ENCODE measurements at regions not wholly inside any gene's neighbourhood (a gene's known extent, or its start where the extent isn't known, plus 50 kb on each side); places are given as distances from the start of the nearest gene placed in this dataset.

DNA sequence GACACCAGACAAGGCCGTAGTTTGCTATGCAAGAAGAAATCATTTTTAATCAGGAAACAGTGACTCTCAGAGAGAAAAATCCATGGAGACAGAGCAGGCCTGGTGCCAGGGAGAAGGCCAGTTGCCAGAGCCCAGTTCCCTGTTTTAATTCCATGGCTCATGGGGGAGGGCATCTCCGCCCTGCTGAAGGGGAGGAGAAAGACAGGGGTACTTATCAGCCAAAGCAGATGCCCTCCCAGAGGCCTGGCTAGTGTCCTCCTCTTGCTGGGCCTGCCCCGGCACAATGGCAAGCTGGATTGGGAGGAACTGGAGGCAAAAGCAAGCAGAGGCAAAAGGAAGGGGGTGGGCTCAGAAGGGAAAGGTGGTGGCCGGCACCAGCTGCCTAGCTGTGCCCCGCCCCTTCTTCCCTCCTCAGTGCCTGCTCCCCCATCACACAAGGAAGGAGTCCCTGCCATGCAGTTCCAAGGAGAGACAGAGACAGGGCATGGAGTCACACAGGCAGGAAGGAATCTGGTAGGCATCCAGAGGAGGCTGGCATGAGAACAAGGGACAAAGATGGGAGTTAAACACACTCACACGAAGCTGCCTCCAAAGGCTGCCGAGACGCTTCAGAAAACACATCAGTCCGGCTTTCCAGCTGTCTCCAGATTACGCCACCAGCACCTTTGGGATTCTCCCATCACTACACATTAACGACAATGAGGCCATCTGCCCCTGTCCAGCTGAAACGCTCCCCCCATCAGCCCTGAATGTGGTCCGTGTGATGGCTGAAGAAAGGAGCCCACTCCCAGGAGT is 591.8 kb downstream of the BUD13 start:
- H3K4me3 ChIP-seq (ENCODE audit: control insufficient read depth, low read depth, low read length): no peak overlapping the region
- no peak for TF ChIP-seq CTCF (IDR thresholded peaks at IDR 0.05; ENCODE audit: control insufficient read depth, insufficient read depth, low read depth, low read length, missing control alignments)
- no peak for DNase-seq (ENCODE audit: low read depth)

DNA sequence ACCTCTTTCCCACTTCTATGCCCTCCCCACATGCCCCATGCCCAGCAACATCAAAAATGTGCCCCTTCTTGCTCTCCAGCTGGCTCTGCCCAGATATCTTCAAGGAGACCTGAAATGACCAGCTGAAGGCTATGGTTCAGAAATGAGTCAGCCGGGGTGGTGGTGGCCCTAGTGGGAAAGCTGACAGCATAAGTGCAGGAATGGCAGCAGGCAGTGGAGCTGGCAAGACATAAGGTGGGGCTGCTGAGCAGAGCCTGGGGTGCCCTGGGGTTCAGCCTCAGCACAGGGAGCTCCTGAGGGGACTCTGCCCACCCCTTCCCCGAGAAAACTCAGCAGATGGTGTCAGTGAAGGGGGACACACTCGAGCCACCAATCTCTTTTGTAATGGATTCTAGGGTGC is 593.4 kb downstream of the BUD13 start:
- H3K4me3 ChIP-seq (ENCODE audit: control insufficient read depth, low read depth, low read length): no peak overlapping the region
- no peak for DNase-seq (ENCODE audit: low read depth)
- no peak for TF ChIP-seq CTCF (IDR thresholded peaks at IDR 0.05; ENCODE audit: control insufficient read depth, insufficient read depth, low read depth, low read length, missing control alignments)

- no peak for TF ChIP-seq CTCF (IDR thresholded peaks at IDR 0.05; ENCODE audit: control insufficient read depth, insufficient read depth, low read depth, low read length, missing control alignments)
- DNase-seq (ENCODE audit: low read depth): no peak
These were observed 595.1 kb downstream of the BUD13 start for GRCh38 chr11:116177521-116178210.

GRCh38 chr11:116176484-116177005 is 596.2 kb downstream of the BUD13 start:
- no peak for TF ChIP-seq CTCF (IDR thresholded peaks at IDR 0.05; ENCODE audit: control insufficient read depth, insufficient read depth, low read depth, low read length, missing control alignments)
- no peak for DNase-seq (ENCODE audit: low read depth)
- no peak overlapping the region for H3K4me3 ChIP-seq (ENCODE audit: control insufficient read depth, low read depth, low read length)

More at GRCh38 chr11:116177521-116178210, 595.1 kb downstream of the BUD13 start:
- no peak overlapping the region for H3K4me3 ChIP-seq (ENCODE audit: control insufficient read depth, low read depth, low read length)

DNA sequence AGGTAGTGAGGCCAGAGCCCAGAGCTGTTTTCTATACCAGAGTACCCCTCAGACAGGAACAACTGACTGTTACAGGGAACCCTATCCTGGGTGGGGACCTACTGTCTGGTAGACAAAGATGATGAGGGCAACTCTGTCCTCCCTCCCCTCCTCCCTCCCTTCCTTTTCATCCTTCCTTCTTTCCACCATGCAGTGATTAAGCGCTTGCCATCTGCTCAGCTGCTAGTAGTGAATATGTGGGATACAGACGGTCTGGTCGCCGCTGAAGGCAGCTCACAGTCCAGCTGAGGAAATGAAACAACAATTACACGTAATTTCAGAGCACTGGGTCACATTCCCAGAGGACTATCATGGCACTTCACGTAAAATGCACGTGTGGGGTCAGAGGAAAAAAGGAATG is 597.1 kb downstream of the BUD13 start:
- no peak overlapping the region for H3K4me3 ChIP-seq (ENCODE audit: control insufficient read depth, low read depth, low read length)
- TF ChIP-seq CTCF (IDR thresholded peaks at IDR 0.05; ENCODE audit: control insufficient read depth, insufficient read depth, low read depth, low read length, missing control alignments): no peak
- no peak for DNase-seq (ENCODE audit: low read depth)

DNA sequence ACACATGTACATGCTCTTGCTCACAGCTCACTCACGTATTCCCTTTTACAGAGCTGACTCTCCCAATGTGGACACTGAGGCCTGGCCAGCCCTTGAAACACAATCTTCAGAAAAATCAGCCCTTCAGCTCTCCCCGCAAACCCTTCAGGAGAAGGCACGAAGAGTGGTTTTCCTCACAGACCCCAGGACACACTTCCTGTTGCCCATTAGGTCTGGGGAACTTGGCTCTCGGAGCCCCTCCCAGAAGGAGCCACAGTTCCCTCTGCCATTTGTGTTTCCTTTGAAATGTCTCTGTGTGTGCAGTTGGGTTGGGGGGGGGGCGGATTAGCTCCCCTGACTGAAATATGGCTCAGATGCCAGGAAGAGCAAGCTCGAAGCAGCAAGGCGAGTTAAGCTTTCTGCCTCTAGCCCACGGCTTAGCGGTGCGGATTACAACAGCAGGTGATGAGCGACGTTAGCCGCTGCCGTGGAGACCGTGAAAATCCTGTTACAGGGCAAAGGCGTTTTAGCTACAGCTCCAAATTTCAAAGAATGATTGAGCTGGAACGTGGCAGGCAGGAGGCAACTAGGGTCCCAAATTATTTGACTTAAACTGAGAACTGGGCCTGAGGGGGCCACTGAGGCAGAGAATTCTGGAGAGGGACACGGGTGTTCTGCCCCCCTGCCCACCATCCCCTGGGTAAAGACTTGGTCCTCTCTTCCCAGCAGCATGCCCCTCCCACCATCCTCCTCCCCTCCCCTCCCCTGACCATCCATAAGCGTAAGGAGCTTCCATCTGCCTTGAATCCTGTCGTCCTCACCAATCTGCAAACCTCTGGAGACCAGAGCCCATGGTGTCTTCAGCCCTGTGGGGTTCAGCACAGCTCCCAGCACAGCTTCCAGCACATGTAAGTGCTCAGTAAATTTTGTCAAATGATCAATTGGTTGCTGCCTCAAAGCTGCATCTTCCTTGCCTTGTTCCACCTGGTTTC is 598.6 kb downstream of the BUD13 start:
- no peak for TF ChIP-seq CTCF (IDR thresholded peaks at IDR 0.05; ENCODE audit: control insufficient read depth, insufficient read depth, low read depth, low read length, missing control alignments)
- DNase-seq (ENCODE audit: low read depth): no peak
- no peak overlapping the region for H3K4me3 ChIP-seq (ENCODE audit: control insufficient read depth, low read depth, low read length)

Data from AG09309 (cell line).